Thymus (tissue), 11 donors: ENCODE measurements at regions not wholly inside any gene's neighbourhood (a gene's known extent, or its start where the extent isn't known, plus 50 kb on each side); places are given as distances from the start of the nearest gene placed in this dataset.
"Not testable (repeated sequence)": the region's sequence is repeated elsewhere in the genome, so short reads cannot be mapped to it uniquely, and the experiment has no call there.

Source experiments
- DNase-seq, 9 donors: peaks; one replicate each; pipeline ENCODE4 v3.0.0-alpha.2; 2013; ENCODE audit warnings: low spot score in 9 of 9, low read depth in 6 of 9, missing footprints in 1 of 9
- H3K27ac ChIP-seq, 2 donors: one replicate each; pipeline ENCODE4 v1.5.1; 2013; ENCODE audit warnings: control low read depth in 1 of 2, low read depth in 1 of 2, low read length in 1 of 2, mild to moderate bottlenecking in 1 of 2, moderate library complexity in 1 of 2
- H3K27me3 ChIP-seq, 2 donors: one replicate each; pipeline ENCODE4 v1.5.1; 2013; ENCODE audit warnings: low read length in 1 of 2; ENCODE audit not compliant: control insufficient read depth in 2 of 2, insufficient read depth in 1 of 2
- H3K36me3 ChIP-seq, 2 donors: one replicate each; pipeline ENCODE4 v1.5.1; 2013; ENCODE audit warnings: low read length in 1 of 2, mild to moderate bottlenecking in 1 of 2, moderate library complexity in 1 of 2; ENCODE audit not compliant: control insufficient read depth in 2 of 2, insufficient read depth in 2 of 2
- H3K4me1 ChIP-seq, 2 donors: one replicate each; pipeline ENCODE4 v1.5.1; 2013; ENCODE audit warnings: low read length in 2 of 2; ENCODE audit not compliant: control insufficient read depth in 2 of 2, insufficient read depth in 2 of 2
- H3K4me3 ChIP-seq, 2 donors: one replicate each; pipeline ENCODE4 v1.5.1; 2013; ENCODE audit warnings: low read length in 2 of 2, control low read depth in 1 of 2, mild to moderate bottlenecking in 1 of 2
- H3K9me3 ChIP-seq, 2 donors: one replicate each; pipeline ENCODE4 v1.5.1; 2013; ENCODE audit warnings: low read length in 1 of 2, mild to moderate bottlenecking in 1 of 2; ENCODE audit not compliant: control insufficient read depth in 2 of 2, insufficient read depth in 1 of 2
- WGBS: extraction: QIAGEN DNeasy Blood & Tissue Kit; methylation state at CpG from one replicate; pipeline ENCODE4 v1.1.7; 2013; 5-methylcytosine and 5-hydroxymethylcytosine counted together
- donor health status: healthy.

- no peak overlapping the region for H3K27ac ChIP-seq
- H3K4me3 ChIP-seq, result no peak overlapping the region
- H3K4me1 ChIP-seq, result no peaks in the 10 kb centered on the region
- no peaks in the 10 kb centered on the region for H3K36me3 ChIP-seq
- no peaks in the 10 kb centered on the region for H3K27me3 ChIP-seq
- WGBS, result 96% methylated on average over 9 of the region's 9 CpGs
- no peak for DNase-seq
- no peaks in the 10 kb centered on the region for H3K9me3 ChIP-seq
Measured at GRCh38 chr14:105659935-105660527, 133.6 kb downstream of the TMEM121 start.

- Histone ChIP-seq H3K4me3 (no peak overlapping the region), H3K9me3 (no peaks in the 10 kb centered on the region), H3K27ac (no peak overlapping the region), H3K27me3 (no peaks in the 10 kb centered on the region), H3K36me3 (no peaks in the 10 kb centered on the region), H3K4me1 (no peaks in the 10 kb centered on the region)
- 95% methylated on average over 11 of the region's 11 CpGs for WGBS
- no peak for DNase-seq
Measured at GRCh38 chr14:105660816-105661531, 134.6 kb downstream of the TMEM121 start.

- H3K27ac ChIP-seq, H3K4me1 ChIP-seq, H3K27me3 ChIP-seq, H3K36me3 ChIP-seq, H3K4me3 ChIP-seq, DNase-seq, H3K9me3 ChIP-seq: not testable (repeated sequence)
- WGBS, result 94% methylated on average over 11 of the region's 11 CpGs
Measured at GRCh38 chr14:105662043-105662442, 135.7 kb downstream of the TMEM121 start.

- H3K4me1 ChIP-seq, H3K27me3 ChIP-seq, DNase-seq, H3K9me3 ChIP-seq, H3K36me3 ChIP-seq, H3K27ac ChIP-seq, H3K4me3 ChIP-seq: not testable (repeated sequence)
- WGBS, result 94% methylated on average over 9 of the region's 12 CpGs
Measured at GRCh38 chr14:105662592-105662991, 136.2 kb downstream of the TMEM121 start.

- H3K27ac ChIP-seq, H3K4me1 ChIP-seq, H3K27me3 ChIP-seq, H3K36me3 ChIP-seq, H3K9me3 ChIP-seq, H3K4me3 ChIP-seq, DNase-seq: not testable (repeated sequence)
- WGBS, result 94% methylated on average over 12 of the region's 23 CpGs
Measured at GRCh38 chr14:105663323-105663722, 136.9 kb downstream of the TMEM121 start.

- WGBS, result 87% methylated on average over 25 of the region's 27 CpGs
- not testable (repeated sequence) for H3K36me3 ChIP-seq, H3K27ac ChIP-seq, H3K9me3 ChIP-seq, H3K27me3 ChIP-seq, H3K4me3 ChIP-seq, H3K4me1 ChIP-seq, DNase-seq
Measured at GRCh38 chr14:105663818-105664596, 137.6 kb downstream of the TMEM121 start.

GRCh38 chr14:105664691-105665090 lies 138.3 kb downstream of the TMEM121 start:
- no peak overlapping the region for H3K27ac ChIP-seq
- no peak overlapping the region for H3K4me3 ChIP-seq
- WGBS, result 91% methylated on average over 4 of the region's 4 CpGs
- no peaks in the 10 kb centered on the region for H3K9me3 ChIP-seq
- H3K36me3 ChIP-seq, result no peaks in the 10 kb centered on the region
- no peaks in the 10 kb centered on the region for H3K4me1 ChIP-seq
- DNase-seq, result no peak
- no peaks in the 10 kb centered on the region for H3K27me3 ChIP-seq

GRCh38 chr14:105665247-105665950 lies 139.0 kb downstream of the TMEM121 start:
- no peaks in the 10 kb centered on the region for H3K27me3 ChIP-seq
- no peak overlapping the region for H3K4me3 ChIP-seq
- no peaks in the 10 kb centered on the region for H3K36me3 ChIP-seq
- DNase-seq, result no peak
- H3K27ac ChIP-seq, result no peak overlapping the region
- no peaks in the 10 kb centered on the region for H3K9me3 ChIP-seq
- no peaks in the 10 kb centered on the region for H3K4me1 ChIP-seq
- 88% methylated on average over 9 of the region's 9 CpGs for WGBS

- no peaks in the 10 kb centered on the region for H3K4me1 ChIP-seq
- H3K4me3 ChIP-seq, result no peak overlapping the region
- H3K27ac ChIP-seq, result no peak overlapping the region
- no peaks in the 10 kb centered on the region for H3K9me3 ChIP-seq
- H3K36me3 ChIP-seq, result no peaks in the 10 kb centered on the region
- H3K27me3 ChIP-seq, result no peaks in the 10 kb centered on the region
- WGBS, result 94% methylated on average over 6 of the region's 6 CpGs
- DNase-seq, result no peak
Measured at GRCh38 chr14:105665951-105666277, 139.5 kb downstream of the TMEM121 start.
